OCI-LY7 (cell line): ENCODE measurements at regions not wholly inside any gene's neighbourhood (a gene's known extent, or its start where the extent isn't known, plus 50 kb on each side); places are given as distances from the start of the nearest gene placed in this dataset.

Experiments used
- BruUV-seq: library from RNA; stranded (reverse); fragments of 400-500 nt; replicated peaks from 2 replicates; lab custom pipeline; 2021; lab: Mats Ljungman, UMichigan
- CTCF ChIA-PET: fragments of 300-600 bp; sonication (Branson Sonifier 250); formaldehyde crosslinking; loops from one replicate; lab custom pipeline; 2022; ENCODE audit warnings: antibody characterized with exemption; ENCODE audit not compliant: unreplicated experiment; lab: Charles Lee
- POLR2A ChIA-PET: fragments of 300-600 bp; sonication (Branson Sonifier 250); formaldehyde crosslinking; loops from one replicate; lab custom pipeline; 2022; ENCODE audit warnings: antibody characterized with exemption; lab: Charles Lee
- DNase-seq: peaks from one replicate; pipeline ENCODE4 v3.0.0-alpha.2; 2015; ENCODE audit warnings: low spot score
- H2AFZ ChIP-seq: fragments of 200-600 bp; sonication (generic), shearing (Covaris generic); 2 replicates; pipeline ENCODE4 v1.6.1; 2014; ENCODE audit warnings: mild to moderate bottlenecking, antibody characterized with exemption, low read length, moderate library complexity
- H3K27ac ChIP-seq: fragments of 200-600 bp; sonication (generic); 2 replicates; pipeline ENCODE4 v1.5.1; 2014; ENCODE audit warnings: mixed run types, low read depth, mild to moderate bottlenecking, moderate library complexity, low read length, inconsistent platforms; ENCODE audit not compliant: poor library complexity, severe bottlenecking
- H3K36me3 ChIP-seq: fragments of 200-600 bp; sonication (generic); 2 replicates; pipeline ENCODE4 v1.6.1; 2014; ENCODE audit warnings: mild to moderate bottlenecking, antibody characterized with exemption, low read length, moderate library complexity, mixed read lengths; ENCODE audit not compliant: insufficient read depth
- H3K4me1 ChIP-seq: fragments of 200-600 bp; sonication (generic); 2 replicates; pipeline ENCODE4 v1.5.1; 2014; ENCODE audit warnings: mild to moderate bottlenecking, low read length; ENCODE audit not compliant: insufficient read depth, poor library complexity, severe bottlenecking
- H3K4me2 ChIP-seq: fragments of 200-600 bp; sonication (generic); 2 replicates; pipeline ENCODE4 v1.6.1; 2014; ENCODE audit warnings: mild to moderate bottlenecking, low read length
- H3K4me3 ChIP-seq: fragments of 200-600 bp; sonication (generic); 2 replicates; pipeline ENCODE4 v1.5.1; 2014; ENCODE audit warnings: mild to moderate bottlenecking, low read depth, low read length; ENCODE audit not compliant: poor library complexity, severe bottlenecking
- H3K79me2 ChIP-seq: fragments of 200-600 bp; sonication (generic); 2 replicates; pipeline ENCODE4 v1.6.1; 2016; ENCODE audit warnings: low read depth, mild to moderate bottlenecking, low read length, moderate library complexity, mixed read lengths; ENCODE audit not compliant: insufficient read depth
- H3K9me2 ChIP-seq: fragments of 200-600 bp; sonication (generic); 2 replicates; pipeline ENCODE4 v1.6.1; 2016; ENCODE audit warnings: mild to moderate bottlenecking, low read length, mixed read lengths; ENCODE audit not compliant: insufficient read depth
- H3K9me3 ChIP-seq: fragments of 200-600 bp; sonication (generic); 2 replicates; pipeline ENCODE4 v1.6.1; 2014; ENCODE audit warnings: mild to moderate bottlenecking, mixed run types, low read length, mixed read lengths
- H4K20me1 ChIP-seq: fragments of 200-600 bp; sonication (generic); 2 replicates; pipeline ENCODE4 v1.6.1; 2014; ENCODE audit warnings: mild to moderate bottlenecking, antibody characterized with exemption, low read length, moderate library complexity, mixed read lengths; ENCODE audit not compliant: insufficient read depth
- EZH2phosphoT487 ChIP-seq: fragments of 200-600 bp; sonication (generic); IDR thresholded peaks from 2 replicates; pipeline ENCODE4 v1.6.1; 2018; ENCODE audit warnings: low read depth, borderline replicate concordance, mild to moderate bottlenecking, mixed run types, antibody characterized with exemption, low read length, moderate library complexity, mixed read lengths
- intact Hi-C: fragments of 100-400 bp; cut with micrococcal nuclease; formaldehyde crosslinking; loops from one replicate; pipeline ENCODE4 v1.10.0; 2022; ENCODE audit not compliant: unreplicated experiment
- TF ChIP-seq, protein P1 (sequence below): fragments of 200-600 bp; sonication (generic); conservative IDR thresholded peaks from 2 replicates; pipeline ENCODE4 v1.5.1; 2014; ENCODE audit warnings: mild to moderate bottlenecking, antibody characterized with exemption, low read length, moderate library complexity, mixed read lengths

DNA sequence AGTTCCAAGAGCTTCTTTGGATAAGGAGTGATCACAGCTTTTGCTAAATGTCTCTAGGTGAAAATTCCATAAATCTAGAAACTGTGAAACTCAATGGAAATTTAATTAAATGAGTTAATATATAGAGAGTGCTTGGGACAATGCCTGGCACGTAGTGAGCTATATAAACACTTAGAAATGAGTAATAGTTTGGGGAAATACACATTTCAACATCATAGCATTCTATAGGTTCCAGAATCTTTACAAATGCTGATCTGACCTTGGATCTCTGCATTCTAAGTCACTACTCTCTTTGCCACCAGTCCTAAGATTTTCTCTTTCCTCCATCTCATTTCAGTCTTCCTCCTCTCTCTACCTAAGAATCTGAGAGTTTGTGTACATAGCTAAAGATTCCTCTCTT lies 175.6 kb downstream of the SOX9 start:
- Histone ChIP-seq H3K4me3 (no peak overlapping the region), H3K4me1 (no peaks in the 10 kb centered on the region), H3K4me2 (no peak overlapping the region), H3K27ac (no peak overlapping the region), H3K9me2 (no peaks in the 10 kb centered on the region), H3K36me3 (no peaks in the 10 kb centered on the region), H3K79me2 (no peaks in the 10 kb centered on the region), H3K9me3 (no peaks in the 10 kb centered on the region), H2AFZ (no peak overlapping the region), H4K20me1 (no peaks in the 10 kb centered on the region)
- CTCF ChIA-PET, result no interaction called here
- no peak for TF ChIP-seq EZH2phosphoT487
- TF ChIP-seq, protein P1, sequence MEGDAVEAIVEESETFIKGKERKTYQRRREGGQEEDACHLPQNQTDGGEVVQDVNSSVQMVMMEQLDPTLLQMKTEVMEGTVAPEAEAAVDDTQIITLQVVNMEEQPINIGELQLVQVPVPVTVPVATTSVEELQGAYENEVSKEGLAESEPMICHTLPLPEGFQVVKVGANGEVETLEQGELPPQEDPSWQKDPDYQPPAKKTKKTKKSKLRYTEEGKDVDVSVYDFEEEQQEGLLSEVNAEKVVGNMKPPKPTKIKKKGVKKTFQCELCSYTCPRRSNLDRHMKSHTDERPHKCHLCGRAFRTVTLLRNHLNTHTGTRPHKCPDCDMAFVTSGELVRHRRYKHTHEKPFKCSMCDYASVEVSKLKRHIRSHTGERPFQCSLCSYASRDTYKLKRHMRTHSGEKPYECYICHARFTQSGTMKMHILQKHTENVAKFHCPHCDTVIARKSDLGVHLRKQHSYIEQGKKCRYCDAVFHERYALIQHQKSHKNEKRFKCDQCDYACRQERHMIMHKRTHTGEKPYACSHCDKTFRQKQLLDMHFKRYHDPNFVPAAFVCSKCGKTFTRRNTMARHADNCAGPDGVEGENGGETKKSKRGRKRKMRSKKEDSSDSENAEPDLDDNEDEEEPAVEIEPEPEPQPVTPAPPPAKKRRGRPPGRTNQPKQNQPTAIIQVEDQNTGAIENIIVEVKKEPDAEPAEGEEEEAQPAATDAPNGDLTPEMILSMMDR, result no peak
- intact Hi-C loops, result no loop called here
- POLR2A ChIA-PET, result no interaction called here
- no peak for DNase-seq
- BruUV-seq, result no TSS peak

DNA sequence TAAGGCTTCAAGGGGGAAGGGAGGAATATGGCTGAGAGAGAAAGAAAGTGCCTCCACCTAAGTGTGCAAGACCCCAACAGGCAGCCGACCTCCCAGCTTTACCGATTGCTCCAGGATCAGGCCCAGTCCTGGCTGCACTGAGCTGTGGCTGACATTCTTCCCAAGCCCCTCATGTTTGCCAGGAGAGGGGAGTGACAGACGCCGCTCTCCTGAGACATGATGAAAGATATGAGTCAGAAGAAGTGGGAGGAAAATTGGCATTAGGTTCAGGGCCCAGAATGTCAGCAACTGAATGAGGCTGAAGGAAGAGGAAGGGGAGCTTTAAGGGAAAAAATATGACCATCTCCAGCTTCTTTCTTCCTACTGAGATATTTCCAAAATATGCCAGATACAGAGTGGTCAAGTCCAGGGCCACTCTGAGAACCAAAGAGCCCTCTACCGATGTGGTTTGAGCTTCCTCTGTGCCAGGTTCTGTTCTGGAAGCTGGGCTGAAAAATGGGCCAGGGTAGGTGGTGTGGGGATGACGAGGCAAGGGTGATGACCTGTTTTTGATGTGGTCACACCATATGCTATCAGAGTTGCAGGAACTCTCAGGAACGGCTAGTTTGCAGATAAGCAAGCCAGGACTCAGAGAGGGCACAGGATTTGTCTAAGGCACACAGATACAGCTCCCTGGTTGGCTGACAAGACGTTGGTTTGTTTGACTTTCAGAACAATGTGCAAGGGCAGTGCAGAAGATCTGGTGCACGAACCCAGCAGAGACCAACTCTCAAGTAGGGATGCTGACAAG lies 176.7 kb downstream of the SOX9 start:
- POLR2A ChIA-PET, result no interaction called here
- H3K4me1 ChIP-seq, result no peaks in the 10 kb centered on the region
- no peaks in the 10 kb centered on the region for H3K79me2 ChIP-seq
- no peaks in the 10 kb centered on the region for H3K36me3 ChIP-seq
- no peak overlapping the region for H2AFZ ChIP-seq
- H3K4me3 ChIP-seq, result no peak overlapping the region
- CTCF ChIA-PET, result no interaction called here
- no peaks in the 10 kb centered on the region for H4K20me1 ChIP-seq
- no peak for DNase-seq
- H3K9me3 ChIP-seq, result no peaks in the 10 kb centered on the region
- BruUV-seq, result no TSS peak
- TF ChIP-seq, protein P1, result no peak
- no peak for TF ChIP-seq EZH2phosphoT487
- no peaks in the 10 kb centered on the region for H3K9me2 ChIP-seq
- intact Hi-C loops, result no loop called here
- H3K4me2 ChIP-seq, result no peak overlapping the region
- H3K27ac ChIP-seq, result no peak overlapping the region

DNA sequence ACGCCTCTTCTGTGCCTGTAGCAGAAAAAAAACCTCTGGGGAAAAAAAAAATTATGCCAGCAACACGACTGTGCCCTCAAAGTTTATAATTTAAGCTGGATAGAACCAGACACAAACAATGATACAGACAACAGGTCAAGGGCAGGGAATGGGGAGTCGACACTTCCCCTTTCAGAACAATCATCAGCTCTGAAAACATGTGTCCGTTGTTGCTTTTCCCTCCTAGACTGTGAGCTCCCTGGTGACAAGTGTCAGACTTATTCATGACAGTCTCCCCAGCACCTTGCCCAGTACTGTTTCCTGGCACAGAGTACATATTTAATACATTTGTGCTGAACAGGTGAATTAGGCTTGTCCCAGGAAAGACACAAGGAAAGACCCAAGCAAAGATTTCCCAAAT lies 178.3 kb downstream of the SOX9 start:
- Histone ChIP-seq H2AFZ (no peak overlapping the region), H3K27ac (no peak overlapping the region), H3K4me3 (no peak overlapping the region), H3K4me1 (no peaks in the 10 kb centered on the region), H4K20me1 (no peaks in the 10 kb centered on the region), H3K9me3 (no peaks in the 10 kb centered on the region), H3K79me2 (no peaks in the 10 kb centered on the region), H3K4me2 (no peak overlapping the region), H3K36me3 (no peaks in the 10 kb centered on the region), H3K9me2 (no peaks in the 10 kb centered on the region)
- no peak for DNase-seq
- ChIA-PET CTCF (no interaction called here), POLR2A (no interaction called here)
- TF ChIP-seq, protein P1, result no peak
- no peak for TF ChIP-seq EZH2phosphoT487
- BruUV-seq, result no TSS peak
- intact Hi-C loops, result no loop called here
